HG02642 (cell line): ENCODE measurements at regions not wholly inside any gene's neighbourhood (a gene's known extent, or its start where the extent isn't known, plus 50 kb on each side); places are given as distances from the start of the nearest gene placed in this dataset.
"Not testable (repeated sequence)": the region's sequence is repeated elsewhere in the genome, so short reads cannot be mapped to it uniquely, and the experiment has no call there.

Experiments
- ATAC-seq: cut with Tn5 transposase; IDR thresholded peaks from one replicate; pipeline ENCODE4 v1.9.1; 2021; ENCODE audit warnings: mild to moderate bottlenecking; ENCODE audit not compliant: unreplicated experiment, poor library complexity

DNA sequence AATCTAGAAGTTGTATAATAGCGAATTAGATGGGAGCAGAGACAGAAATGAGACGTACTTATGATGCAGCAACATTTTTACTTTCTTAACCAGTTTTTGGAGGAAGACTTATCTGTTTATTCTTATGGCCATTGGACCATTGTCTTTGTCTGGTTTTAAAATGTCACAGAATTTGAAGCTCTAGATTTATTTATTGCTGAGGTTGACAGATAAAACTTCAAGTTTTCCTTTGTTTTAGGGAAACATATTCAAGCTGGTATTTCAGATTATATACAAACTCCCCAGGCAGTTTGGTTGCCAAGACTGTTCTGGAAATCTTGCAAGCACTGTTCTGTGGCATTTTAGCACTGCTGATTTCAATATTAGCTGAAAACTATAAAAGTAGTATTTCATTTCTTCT lies 1021.7 kb downstream of the GALC start:
- ATAC-seq = no peak

DNA sequence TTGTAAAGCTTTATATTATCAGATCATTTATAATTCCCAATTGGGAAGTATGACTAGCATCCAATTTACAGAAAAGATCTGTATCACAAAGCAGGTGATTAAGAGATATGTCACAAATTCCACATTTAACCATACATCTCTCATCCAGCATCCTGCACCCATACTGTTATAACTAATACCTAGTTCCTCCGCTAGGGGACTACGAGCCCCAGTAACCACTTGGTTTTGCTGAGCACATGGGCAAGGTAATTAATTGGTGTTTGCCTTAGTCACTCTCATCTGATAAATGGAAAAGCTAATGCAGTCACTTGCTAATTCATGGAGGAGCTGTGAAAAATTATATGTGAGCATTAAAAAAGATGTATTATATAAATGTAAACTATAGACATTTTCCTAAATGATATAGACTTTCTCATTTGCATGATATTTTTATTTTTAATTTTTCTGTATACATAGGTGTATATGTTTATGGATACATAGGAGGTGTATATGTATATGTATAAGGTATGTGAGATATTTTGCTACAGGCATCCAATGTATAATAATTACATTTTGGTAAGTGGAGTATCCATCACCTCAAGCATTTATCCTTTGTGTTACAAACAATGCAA lies 1031.8 kb downstream of the GALC start:
- ATAC-seq = no peak

DNA sequence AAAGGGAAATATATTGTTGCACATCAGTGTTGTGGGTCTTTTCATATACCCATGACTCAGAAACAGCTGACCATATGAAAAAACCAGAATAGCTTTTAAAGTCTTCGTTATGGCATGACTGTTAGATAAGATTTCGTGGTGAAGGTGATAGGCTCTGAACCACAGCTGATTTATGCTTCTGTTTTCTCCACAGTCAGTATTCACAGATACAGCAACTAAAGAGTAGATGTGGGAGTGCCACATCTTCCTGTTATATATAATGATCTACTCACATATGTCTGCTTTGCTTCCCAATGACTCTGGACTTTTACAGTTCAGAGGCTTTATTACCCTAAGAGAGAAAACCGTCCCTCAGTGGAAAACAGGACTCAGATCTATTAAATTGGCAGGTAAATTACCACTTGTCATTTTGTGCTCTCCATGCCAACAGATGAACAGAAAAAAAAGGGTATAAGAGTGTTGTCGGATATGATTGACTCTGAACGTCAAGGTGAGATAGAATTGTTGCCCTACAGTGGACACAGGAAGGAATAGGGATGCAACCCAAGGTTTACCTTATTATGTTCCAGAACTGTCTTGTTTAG lies 1037.1 kb downstream of the GALC start:
- no peak for ATAC-seq

DNA sequence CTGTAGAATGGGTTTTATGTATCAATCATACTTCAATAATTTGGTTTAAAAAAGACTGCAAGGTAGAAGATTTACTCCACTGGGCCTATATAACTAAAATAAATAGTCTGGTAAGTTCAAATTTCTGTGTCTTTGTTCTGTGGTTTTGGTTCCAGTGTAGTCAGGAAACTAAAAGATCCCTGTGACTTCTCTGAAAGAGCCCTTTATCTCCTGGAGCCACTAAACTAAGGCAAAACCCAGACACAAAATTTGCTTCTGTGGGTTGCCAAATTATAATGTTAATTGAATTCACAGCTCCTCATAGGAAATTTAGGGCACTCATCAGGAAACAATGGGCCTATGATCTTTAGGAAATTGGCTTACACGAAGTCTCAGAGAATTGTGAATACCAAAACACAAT lies 1038.4 kb downstream of the GALC start:
- no peak for ATAC-seq

DNA sequence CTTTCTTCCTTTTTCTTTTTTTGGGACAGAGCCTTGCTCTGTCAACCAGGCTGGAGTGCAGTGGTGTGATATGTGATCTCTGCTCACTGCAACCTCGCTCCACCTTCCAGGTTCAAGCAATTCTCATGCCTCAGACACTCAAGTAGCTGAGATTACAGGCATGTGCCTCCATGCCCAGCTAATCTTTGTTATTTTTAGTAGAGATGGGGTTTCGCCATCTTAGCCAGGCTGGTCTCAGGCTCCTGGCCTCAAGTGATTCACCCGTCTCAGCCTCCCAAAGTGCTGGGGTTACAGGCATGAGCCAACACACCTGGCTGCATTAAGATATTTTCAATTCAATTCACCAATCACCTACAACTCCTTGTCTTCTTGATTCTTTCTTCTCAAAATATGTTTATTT lies 1046.5 kb downstream of the GALC start:
- no peak for ATAC-seq

DNA sequence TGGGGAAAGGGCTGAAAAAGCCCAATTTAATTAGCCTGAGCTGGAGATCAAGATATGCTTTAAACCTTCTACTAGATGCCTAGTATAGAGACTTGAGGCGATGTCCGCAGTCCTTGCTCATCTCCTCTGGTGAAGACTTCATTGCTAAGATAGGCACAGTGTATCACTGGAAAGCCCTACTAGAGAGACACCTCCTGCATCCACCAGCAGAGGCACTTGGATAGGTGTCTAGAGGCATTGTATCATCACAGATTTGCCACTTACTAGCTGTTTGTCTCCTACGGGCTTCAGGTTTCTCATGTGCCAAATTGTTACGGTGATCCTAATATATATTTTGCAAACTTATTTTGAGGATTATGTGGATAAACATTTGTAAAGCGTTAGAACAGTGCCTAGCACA lies 1048.5 kb downstream of the GALC start:
- ATAC-seq = no peak

DNA sequence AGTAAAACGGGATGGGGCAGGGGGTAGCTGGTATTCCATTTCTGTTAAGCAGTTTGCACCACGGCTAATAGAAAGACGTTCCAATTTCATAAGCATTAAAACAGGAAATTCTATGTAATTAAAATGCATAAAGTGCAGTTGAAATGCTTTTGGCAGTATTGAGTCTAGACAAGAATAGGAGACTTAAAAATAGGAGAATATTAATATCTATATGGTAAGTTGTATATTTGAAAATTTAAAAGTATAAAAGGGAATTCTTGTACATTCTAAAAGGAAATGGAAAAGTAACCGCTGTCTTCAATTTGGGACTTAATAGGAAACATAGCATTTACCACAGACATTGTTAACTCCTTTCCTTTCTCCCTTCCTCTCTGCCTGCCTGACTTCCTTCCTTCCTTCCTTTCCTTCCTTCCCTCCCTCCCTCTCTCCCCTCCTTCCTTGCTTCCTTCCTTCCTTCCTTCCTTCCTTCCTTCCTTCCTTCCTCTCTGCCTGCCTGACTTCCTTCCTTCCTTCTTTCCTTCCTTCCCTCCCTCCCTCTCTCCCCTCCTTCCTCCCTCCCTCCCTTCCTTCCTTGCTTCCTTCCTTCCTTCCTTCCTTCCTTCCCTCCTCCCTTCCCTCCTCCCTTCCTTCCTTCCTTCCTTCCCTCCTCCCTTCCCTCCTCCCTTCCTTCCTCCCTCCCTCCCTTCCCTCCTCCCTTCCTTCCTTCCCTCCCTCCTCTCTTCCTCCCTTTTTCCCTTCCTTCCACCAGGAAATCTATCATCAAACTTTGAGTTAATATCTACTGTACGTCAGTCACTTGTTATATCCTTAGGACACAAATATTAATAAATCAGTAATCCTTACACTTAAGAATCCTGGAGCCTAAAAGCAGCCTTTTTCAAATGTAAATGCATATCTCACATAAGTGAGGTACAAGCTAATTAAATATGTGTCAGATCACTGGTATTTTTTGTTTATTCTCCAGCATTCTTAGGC lies 1049.3 kb downstream of the GALC start:
- no peak for ATAC-seq

DNA sequence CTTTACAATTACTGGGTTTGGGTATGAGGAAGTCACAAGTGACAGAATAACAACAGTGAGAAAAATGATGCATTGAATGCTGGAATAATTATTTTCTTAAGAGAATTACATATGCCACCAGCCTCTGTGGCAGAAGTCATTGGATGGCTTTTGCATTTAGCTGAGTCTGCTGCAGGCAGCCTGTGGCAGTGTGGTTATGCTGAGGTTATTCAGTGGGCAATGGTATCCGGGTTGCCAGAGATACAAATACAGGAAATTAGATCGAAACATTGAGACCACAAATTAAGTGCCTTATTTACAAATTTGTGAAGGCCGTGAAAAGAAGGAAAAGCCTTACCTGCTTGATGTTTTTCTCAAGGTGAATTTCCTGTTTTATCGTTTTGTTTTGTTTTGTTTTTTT lies 1050.0 kb downstream of the GALC start:
- no peak for ATAC-seq

DNA sequence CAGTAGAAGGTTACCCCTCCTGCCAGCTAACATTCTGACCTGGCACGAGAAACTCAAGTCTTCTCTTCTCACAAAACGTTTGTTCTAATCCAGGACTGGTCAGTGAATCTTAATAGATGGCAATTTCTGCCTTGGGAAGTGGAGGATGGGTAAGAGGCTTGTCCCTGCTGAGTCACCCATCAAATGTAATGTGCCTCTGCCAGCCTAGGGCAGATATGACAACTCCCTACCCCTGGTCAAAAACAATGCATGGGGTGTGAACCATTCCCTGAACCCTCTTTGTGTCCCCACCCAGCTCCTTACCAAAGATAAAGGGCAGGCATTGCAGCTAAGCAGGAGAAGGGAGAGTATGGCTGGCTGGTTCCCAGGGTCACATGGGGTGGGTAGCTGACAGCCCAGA lies 1052.9 kb downstream of the GALC start:
- no peak for ATAC-seq

DNA sequence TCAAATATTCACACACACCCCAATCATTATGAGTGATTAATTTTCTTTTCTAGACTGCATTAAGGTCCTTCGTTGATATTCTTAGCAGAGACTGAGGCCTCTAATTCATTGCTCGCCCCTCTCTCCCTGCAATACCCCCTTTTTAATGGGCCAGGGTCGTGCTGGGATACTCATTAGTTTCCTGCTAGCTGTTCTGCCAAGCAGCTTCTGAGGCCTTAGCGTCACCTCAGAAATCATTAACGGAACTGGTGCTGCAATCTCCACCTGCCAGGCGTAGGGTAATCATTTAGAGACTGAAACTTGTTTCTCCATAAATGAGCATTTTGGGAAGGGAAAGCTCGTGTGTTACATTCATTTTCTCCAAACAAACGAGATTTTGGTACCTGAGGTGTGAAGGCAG lies 1054.7 kb downstream of the GALC start:
- no peak for ATAC-seq

DNA sequence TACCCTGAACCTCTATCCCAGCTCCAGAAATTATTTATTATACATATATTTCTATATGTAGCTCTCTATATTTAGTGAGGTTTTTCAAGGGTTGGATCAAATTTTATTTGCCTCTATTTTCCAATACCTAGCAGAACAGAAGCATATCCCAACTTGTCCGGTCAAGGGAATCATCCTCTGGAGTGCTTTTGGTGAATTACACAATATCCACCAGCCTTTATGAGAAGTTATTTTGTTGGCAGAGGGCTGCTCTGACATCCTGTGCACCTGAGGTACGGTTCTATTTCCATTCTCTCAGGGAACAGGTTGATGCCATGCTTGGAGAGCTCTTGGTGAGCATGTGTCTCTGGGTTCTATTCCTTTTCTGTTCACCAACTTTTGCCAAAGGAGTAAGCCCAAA lies 1056.4 kb downstream of the GALC start:
- ATAC-seq = no peak

DNA sequence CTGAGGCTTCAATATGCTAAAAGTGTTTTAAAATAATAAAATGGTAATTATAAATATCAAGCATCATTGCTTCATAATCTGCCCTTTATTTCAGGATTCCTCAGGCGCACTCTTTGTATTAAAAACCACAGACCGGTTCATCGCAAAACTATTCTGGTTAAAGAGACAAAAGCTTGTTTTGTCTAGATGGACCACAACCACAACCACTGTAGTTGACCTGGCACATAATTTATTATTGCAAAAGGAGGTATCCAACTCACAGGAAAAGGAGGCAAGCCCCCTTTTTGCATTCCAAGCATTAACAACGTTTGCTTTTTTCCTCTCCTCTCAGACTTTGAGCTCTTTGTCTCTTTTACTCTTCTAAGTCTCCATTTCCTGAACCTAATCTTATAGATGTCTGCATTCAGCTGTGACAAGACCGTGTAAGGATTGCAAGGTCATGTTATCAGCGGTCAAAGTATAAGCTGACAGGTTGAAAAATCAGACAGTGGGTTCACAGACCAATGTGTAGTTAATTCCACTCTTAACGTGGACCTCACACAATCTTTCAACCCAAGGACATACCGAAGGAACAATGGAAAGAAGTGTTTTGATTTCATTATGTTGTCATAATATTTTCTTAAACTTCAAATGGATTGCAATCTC lies 1057.6 kb downstream of the GALC start:
- ATAC-seq = no peak

DNA sequence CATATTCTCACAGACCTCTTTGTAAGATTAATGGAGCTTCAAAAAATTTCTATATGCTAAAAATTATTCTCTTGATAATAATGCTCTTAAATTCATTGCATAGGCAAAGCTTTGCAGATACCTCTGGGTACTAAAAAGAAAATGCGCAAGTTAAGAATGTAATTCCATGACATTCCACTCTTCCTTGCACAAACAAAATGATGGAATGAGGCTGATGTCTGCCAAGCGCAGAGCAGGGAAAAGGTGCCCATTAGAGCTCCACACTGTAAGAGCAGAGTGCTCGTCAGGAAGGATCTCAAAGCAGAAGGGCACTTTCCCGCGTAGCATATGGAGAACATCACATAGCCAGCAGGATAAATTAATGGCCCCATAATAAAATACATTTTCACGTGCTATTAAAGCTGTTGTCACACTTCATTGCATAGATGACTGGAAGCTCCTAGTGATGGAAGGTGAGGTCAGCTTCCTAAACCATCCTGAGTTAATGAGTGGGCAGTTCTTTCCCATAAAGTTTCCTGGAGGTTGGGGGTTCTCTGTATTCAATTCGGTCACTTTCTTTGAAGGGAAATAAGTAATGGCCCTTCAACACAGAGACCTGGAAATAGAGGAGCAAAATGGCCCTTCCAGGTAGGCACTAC lies 1058.9 kb downstream of the GALC start:
- ATAC-seq = no peak

DNA sequence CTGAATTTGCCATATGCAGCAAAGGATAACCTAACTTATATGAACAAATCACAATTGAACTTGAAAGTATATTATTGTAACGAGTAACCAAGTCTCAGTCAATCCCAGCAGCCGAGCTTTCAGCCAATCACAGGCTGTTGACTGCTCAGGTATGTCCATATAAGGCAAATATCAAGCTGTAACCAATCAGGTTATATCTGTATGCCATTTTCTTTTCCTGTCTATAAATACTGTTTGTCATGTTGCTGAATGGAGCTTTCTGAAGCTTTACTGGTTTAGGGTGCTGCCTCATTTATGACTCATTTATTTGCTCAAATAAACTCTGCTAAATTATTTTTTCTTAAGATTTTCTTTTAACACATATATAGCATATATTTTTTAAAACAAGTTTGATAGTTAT lies 1059.5 kb downstream of the GALC start:
- no peak for ATAC-seq

DNA sequence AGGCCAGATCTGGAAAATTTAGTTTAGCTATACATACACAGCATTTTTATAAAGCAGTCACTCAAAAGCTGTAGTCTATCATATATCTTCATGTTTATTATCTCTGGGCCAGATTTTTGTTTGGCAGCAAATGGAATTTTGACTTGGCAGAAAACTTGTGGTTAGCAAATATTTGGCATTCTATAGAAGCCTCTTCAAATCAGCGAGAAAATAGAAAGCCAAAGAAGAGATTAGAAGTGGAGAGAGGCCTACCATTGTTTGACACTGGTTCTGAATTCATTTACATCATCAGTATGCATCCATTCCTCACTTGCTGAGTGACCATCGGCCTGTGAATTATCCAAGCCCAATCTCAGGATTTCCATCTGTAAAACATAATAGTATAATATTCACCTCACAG lies 1077.6 kb downstream of the GALC start:
- no peak for ATAC-seq

DNA sequence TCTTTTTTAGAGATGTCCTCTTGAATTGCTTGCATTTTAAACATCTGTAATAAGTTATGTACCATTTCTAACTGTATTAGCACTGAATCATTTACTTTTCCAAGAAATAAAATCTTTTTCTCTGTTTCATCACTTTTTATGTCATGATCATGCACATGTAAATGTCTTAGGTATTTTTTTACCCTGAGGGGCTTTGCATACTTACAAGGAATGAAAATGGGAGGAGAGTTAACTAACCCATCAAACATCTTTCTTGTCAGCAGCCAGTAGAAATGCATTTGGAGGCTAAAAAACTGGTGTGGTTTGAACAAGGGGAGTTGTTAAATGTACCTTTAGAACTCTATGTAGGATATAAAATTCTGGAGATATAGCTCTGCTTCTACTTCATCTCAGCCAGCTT lies 1080.3 kb downstream of the GALC start:
- ATAC-seq = no peak

DNA sequence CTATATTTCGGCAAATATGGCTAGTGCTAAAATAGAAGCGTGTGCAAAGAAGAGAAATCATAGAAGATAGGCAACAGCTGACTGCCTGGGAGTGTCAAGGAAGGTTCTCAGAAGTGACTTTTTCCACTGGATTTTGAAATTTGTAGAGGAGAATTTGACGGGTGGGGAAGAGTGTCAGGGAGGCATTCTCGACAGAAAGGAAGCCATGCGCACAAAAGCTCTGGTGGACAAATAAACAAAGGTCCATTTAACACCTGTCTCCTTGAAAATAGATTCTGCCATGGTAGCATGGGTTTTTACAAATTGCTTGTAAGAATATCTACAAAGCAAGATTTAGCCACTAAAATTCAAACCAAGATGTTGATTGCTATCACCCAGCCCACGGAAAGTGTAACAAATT lies 1081.5 kb downstream of the GALC start:
- no peak for ATAC-seq

DNA sequence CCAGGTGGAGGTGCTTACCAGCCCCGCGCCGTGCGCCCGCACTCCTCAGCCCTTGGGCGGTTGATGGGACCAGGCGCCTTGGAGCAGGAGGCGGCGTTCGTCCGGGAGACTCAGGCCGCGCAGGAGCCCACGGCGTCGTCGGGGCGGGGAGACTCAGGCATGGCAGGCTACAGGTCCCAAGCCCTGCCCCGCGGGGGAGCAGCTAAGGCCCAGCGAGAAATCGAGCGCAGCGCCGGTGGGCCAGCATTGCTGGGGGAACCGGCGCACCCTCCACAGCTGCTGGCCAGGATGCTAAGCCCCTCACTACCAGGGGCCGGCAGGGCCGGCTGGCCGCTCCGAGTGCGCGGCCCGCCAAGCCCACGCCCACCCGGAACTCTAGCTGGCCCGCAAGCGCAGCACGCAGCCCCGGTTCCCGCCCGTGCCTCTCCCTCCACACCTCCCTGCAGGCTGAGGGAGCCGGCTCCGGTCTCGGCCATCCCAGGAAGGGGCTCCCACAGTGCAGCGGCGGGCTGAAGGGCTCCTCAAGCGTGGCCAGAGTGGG lies 1087.5 kb downstream of the GALC start:
- not testable (repeated sequence) for ATAC-seq

DNA sequence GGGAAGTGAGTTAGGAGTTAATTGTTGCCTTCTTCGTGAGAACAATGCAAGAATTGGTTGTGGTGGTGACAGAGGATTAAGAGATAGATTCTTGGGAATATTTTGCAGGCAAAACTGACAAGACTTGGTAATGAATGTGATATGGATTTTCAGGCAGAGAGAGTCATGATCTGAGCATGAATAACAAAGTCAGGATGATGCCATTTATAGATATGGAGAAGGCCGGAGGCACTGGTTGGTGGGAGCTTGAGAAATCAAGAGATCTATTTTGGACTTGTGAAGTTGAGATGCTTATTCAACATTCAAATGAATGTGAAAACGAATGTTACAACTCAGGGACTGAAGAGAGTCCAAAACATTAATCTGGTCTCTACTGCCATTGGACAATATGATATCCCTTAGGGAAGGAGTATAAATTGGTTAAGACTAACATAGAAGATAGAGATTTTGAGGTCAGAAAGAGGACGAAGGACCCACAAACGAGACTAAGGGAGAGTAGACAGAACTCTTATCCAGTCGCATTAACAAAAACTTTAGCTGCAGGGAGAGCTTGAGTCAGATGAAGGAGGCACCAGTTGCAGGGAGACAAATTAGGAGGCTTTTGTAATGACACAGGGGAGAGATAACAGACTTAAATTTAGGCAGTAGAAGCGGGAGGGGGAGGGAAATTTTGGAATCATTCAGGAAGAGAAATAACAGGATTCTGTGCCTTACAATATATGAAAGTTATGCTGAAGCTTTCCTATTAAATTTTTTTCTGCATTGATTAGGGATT lies 1090.6 kb downstream of the GALC start:
- ATAC-seq = no peak
